IPS-20b (cell line): ENCODE measurements at regions not wholly inside any gene's neighbourhood (a gene's known extent, or its start where the extent isn't known, plus 50 kb on each side); places are given as distances from the start of the nearest gene placed in this dataset.

Source experiments
- H3K27ac ChIP-seq: one replicate; pipeline ENCODE4 v1.5.1; 2013; ENCODE audit warnings: low read length
- H3K27me3 ChIP-seq: 2 replicates; pipeline ENCODE4 v1.6.1; 2013; ENCODE audit warnings: mild to moderate bottlenecking, low read length, inconsistent platforms; ENCODE audit not compliant: insufficient read depth
- H3K36me3 ChIP-seq: 2 replicates; pipeline ENCODE4 v1.6.1; 2013; ENCODE audit warnings: low read depth, mild to moderate bottlenecking, inconsistent platforms, low read length, moderate library complexity; ENCODE audit not compliant: insufficient read depth
- H3K4me1 ChIP-seq: 2 replicates; pipeline ENCODE4 v1.6.1; 2013; ENCODE audit warnings: mild to moderate bottlenecking, control low read depth, inconsistent platforms, low read length, moderate library complexity; ENCODE audit not compliant: insufficient read depth
- H3K4me3 ChIP-seq: 2 replicates; pipeline ENCODE4 v1.5.1; 2013; ENCODE audit warnings: mild to moderate bottlenecking, low read length, inconsistent platforms
- H3K9ac ChIP-seq: 2 replicates; pipeline ENCODE4 v1.6.1; 2013; ENCODE audit warnings: low read depth, mild to moderate bottlenecking, inconsistent platforms, low read length, moderate library complexity
- H3K9me3 ChIP-seq: 2 replicates; pipeline ENCODE4 v1.6.1; 2013; ENCODE audit warnings: mild to moderate bottlenecking, low read depth, low read length, inconsistent platforms; ENCODE audit not compliant: insufficient read depth

- no peak overlapping the region for H3K27ac ChIP-seq
- no peaks in the 10 kb centered on the region for H3K4me1 ChIP-seq
- H3K27me3 ChIP-seq, result no peaks in the 10 kb centered on the region
- H3K4me3 ChIP-seq, result no peak overlapping the region
- no peaks in the 10 kb centered on the region for H3K36me3 ChIP-seq
- H3K9me3 ChIP-seq, result no peaks in the 10 kb centered on the region
- no peak overlapping the region for H3K9ac ChIP-seq
These were observed 123.3 kb upstream of the GGTLC1 start for GRCh38 chr20:24111858-24112257.

DNA sequence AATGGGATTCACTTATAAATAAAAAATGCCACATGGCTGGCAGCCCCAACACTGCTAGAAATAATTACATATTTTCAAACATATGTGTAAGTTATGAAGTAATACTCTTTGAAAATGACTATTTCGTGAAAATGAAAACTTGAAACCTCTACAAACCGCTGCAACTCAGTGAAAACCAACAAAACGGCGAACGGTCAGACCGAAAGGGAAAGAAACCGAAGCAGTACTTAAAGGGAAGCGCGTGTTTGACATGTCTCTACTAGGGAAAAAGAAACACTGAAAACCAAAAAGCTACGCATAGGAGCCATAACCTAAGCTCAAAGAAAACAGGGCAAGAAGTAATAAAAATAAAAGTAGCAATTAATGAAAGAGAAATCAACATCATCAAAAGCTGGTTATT, 121.0 kb upstream of the GGTLC1 start:
- Histone ChIP-seq H3K27me3 (no peaks in the 10 kb centered on the region), H3K4me1 (no peaks in the 10 kb centered on the region), H3K4me3 (no peak overlapping the region), H3K27ac (no peak overlapping the region), H3K36me3 (no peaks in the 10 kb centered on the region), H3K9ac (no peak overlapping the region), H3K9me3 (no peaks in the 10 kb centered on the region)

- Histone ChIP-seq H3K27ac (no peak overlapping the region), H3K9ac (no peak overlapping the region), H3K4me1 (no peaks in the 10 kb centered on the region), H3K9me3 (no peaks in the 10 kb centered on the region), H3K36me3 (no peaks in the 10 kb centered on the region), H3K27me3 (no peaks in the 10 kb centered on the region), H3K4me3 (no peak overlapping the region)
These were observed 120.4 kb upstream of the GGTLC1 start for GRCh38 chr20:24109008-24109407.

GRCh38 chr20:24108581-24108980, 120.0 kb upstream of the GGTLC1 start:
- Histone ChIP-seq H3K4me3 (no peak overlapping the region), H3K36me3 (no peaks in the 10 kb centered on the region), H3K27me3 (no peaks in the 10 kb centered on the region), H3K4me1 (no peaks in the 10 kb centered on the region), H3K9me3 (no peaks in the 10 kb centered on the region), H3K9ac (no peak overlapping the region), H3K27ac (no peak overlapping the region)

DNA sequence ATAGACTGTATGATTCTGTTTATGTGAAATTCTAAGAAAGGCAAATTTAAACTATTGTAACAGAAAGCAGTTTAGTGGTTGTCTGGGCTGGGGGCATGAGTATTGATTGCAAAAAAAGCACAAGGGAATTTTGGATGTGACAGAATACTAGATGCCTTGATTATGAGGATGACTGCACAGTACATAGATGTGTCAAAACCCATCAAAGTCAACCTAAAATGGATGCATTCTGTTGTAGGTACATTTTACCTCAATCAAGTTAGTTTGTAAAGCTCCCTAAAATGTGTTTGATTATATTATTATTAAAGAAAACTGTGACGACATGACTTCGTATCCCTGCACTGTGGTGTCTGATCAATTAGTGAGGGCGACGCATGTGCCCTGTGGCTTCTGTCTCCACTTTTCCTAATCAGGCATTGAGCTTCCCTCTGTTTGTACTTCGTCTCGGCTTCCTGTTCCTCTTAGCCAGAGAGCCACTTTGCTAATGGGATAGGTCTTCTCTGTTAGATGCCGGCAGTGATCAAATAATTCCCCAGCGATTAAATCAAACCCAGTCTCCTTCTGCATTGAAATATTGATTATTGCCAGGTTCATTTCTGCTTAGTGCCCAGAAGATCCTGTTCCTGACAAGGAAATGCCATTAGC, 118.3 kb upstream of the GGTLC1 start:
- Histone ChIP-seq H3K27me3 (no peaks in the 10 kb centered on the region), H3K36me3 (no peaks in the 10 kb centered on the region), H3K9me3 (no peaks in the 10 kb centered on the region), H3K4me1 (no peaks in the 10 kb centered on the region), H3K4me3 (no peak overlapping the region), H3K9ac (no peak overlapping the region), H3K27ac (no peak overlapping the region)

GRCh38 chr20:24106150-24106800, 117.7 kb upstream of the GGTLC1 start:
- Histone ChIP-seq H3K4me1 (no peaks in the 10 kb centered on the region), H3K9me3 (no peaks in the 10 kb centered on the region), H3K4me3 (no peak overlapping the region), H3K27ac (no peak overlapping the region), H3K36me3 (no peaks in the 10 kb centered on the region), H3K9ac (no peak overlapping the region), H3K27me3 (no peaks in the 10 kb centered on the region)

GRCh38 chr20:24102749-24103333, 114.3 kb upstream of the GGTLC1 start:
- Histone ChIP-seq H3K4me3 (no peak overlapping the region), H3K4me1 (no peaks in the 10 kb centered on the region), H3K9ac (no peak overlapping the region), H3K27me3 (no peaks in the 10 kb centered on the region), H3K27ac (no peak overlapping the region), H3K9me3 (no peaks in the 10 kb centered on the region), H3K36me3 (no peaks in the 10 kb centered on the region)

- no peaks in the 10 kb centered on the region for H3K36me3 ChIP-seq
- H3K27me3 ChIP-seq, result no peaks in the 10 kb centered on the region
- no peak overlapping the region for H3K27ac ChIP-seq
- H3K4me1 ChIP-seq, result no peaks in the 10 kb centered on the region
- no peak overlapping the region for H3K4me3 ChIP-seq
- H3K9ac ChIP-seq, result no peak overlapping the region
- H3K9me3 ChIP-seq, result no peaks in the 10 kb centered on the region
These were observed 113.7 kb upstream of the GGTLC1 start for GRCh38 chr20:24102290-24102689.

DNA sequence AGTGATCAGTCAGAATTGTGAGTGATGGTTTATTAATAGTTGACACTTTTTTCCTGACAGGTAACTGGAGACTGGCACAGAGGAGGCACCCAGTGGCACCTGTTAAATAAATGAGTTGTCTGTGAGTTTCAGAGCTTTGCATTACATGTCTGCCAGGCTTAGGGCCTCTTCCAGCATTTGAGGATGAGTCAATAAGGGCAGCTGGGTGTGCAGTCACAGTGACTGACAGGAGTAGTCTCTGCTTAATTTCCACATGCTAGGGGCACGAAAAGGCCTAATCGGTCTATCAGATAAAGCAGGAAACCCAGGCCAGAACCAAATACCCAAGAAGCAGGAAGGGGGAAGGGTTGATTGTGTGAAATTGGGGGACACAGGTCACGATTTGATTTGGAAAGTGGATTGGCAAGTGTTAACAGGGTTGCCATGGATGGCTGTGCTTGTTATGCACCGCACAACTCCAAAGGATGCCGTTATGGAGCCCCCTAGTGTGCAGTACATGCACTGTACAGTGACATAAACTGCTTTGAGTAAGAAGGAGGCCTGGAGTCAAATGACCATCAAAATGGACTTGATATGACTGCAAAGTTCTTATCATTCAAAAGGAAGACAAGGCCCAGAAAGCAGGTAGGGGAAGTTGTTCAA, 111.9 kb upstream of the GGTLC1 start:
- no peaks in the 10 kb centered on the region for H3K27me3 ChIP-seq
- 0 out of 2 replicates have a peak, but pooled peaks cover 2% of the 10 kb centered on the region for H3K4me1 ChIP-seq
- H3K9me3 ChIP-seq, result no peaks in the 10 kb centered on the region
- H3K4me3 ChIP-seq, result no peak overlapping the region
- no peaks in the 10 kb centered on the region for H3K36me3 ChIP-seq
- H3K27ac ChIP-seq, result no peak overlapping the region
- H3K9ac ChIP-seq, result no peak overlapping the region

- Histone ChIP-seq H3K36me3 (no peaks in the 10 kb centered on the region), H3K9me3 (no peaks in the 10 kb centered on the region), H3K4me3 (no peak overlapping the region), H3K4me1 (0 out of 2 replicates have a peak, but pooled peaks cover 2% of the 10 kb centered on the region), H3K9ac (no peak overlapping the region), H3K27ac (no peak overlapping the region), H3K27me3 (no peaks in the 10 kb centered on the region)
These were observed 110.3 kb upstream of the GGTLC1 start for GRCh38 chr20:24098886-24099285.

GRCh38 chr20:24097506-24098245, 109.1 kb upstream of the GGTLC1 start:
- no peak overlapping the region for H3K27ac ChIP-seq
- H3K36me3 ChIP-seq, result no peaks in the 10 kb centered on the region
- H3K4me1 ChIP-seq, result 0 out of 2 replicates have a peak, but pooled peaks cover 2% of the 10 kb centered on the region
- H3K4me3 ChIP-seq, result no peak overlapping the region
- no peaks in the 10 kb centered on the region for H3K27me3 ChIP-seq
- H3K9me3 ChIP-seq, result no peaks in the 10 kb centered on the region
- H3K9ac ChIP-seq, result no peak overlapping the region
